ENCODE measurements at regions not wholly inside any gene's neighbourhood (a gene's known extent, or its start where the extent isn't known, plus 50 kb on each side); places are given as distances from the start of the nearest gene placed in this dataset.
"Not testable (repeated sequence)": the region's sequence is repeated elsewhere in the genome, so short reads cannot be mapped to it uniquely, and the experiment has no call there.

- not testable (repeated sequence) for DNase-seq
Observed at GRCh38 chr20:47842004-47842403, 56.7 kb upstream of the SULF2 start.

- not testable (repeated sequence) for DNase-seq
Observed at GRCh38 chr20:47836256-47836817, 51.1 kb upstream of the SULF2 start.
